Lower lobe of right lung (tissue), 2 donors: ENCODE measurements at regions not wholly inside any gene's neighbourhood (a gene's known extent, or its start where the extent isn't known, plus 50 kb on each side); places are given as distances from the start of the nearest gene placed in this dataset.

Source experiments
- ATAC-seq, 2 donors: fragments of 200-7000 bp; cut with Tn5 transposase; one replicate each; pipeline ENCODE4 v1.9.1; 2020 to 2022; ENCODE audit warnings: mild to moderate bottlenecking in 2 of 2, moderate library complexity in 2 of 2
- DNase-seq: peaks from one replicate; pipeline ENCODE4 v3.0.0-alpha.2; 2020
- H3K27ac ChIP-seq: fragments of 200-600 bp; one replicate; pipeline ENCODE4 v1.8.0; 2022
- H3K27me3 ChIP-seq: fragments of 200-600 bp; one replicate; pipeline ENCODE4 v1.8.0; 2022; ENCODE audit warnings: low read depth
- H3K36me3 ChIP-seq: fragments of 200-600 bp; one replicate; pipeline ENCODE4 v1.8.0; 2022; ENCODE audit warnings: mild to moderate bottlenecking
- H3K4me1 ChIP-seq: fragments of 200-600 bp; one replicate; pipeline ENCODE4 v1.8.0; 2022
- H3K4me3 ChIP-seq: fragments of 200-600 bp; one replicate; pipeline ENCODE4 v1.8.0; 2022; ENCODE audit warnings: mild to moderate bottlenecking
- H3K9me3 ChIP-seq: fragments of 200-600 bp; one replicate; pipeline ENCODE4 v1.8.0; 2022
- intact Hi-C: fragments of 100-400 bp; cut with DNase I; formaldehyde crosslinking; loops from one replicate; pipeline ENCODE4 v1.11.0; 2022
- TF ChIP-seq, protein P1 (sequence below): fragments of 200-600 bp; IDR thresholded peaks from one replicate; pipeline ENCODE4 v1.8.0; 2022; ENCODE audit warnings: antibody characterized with exemption, mild to moderate bottlenecking
- donor health status: DM: no; HTN: yes; CAD: no; lungs with severe emphysema.

DNA sequence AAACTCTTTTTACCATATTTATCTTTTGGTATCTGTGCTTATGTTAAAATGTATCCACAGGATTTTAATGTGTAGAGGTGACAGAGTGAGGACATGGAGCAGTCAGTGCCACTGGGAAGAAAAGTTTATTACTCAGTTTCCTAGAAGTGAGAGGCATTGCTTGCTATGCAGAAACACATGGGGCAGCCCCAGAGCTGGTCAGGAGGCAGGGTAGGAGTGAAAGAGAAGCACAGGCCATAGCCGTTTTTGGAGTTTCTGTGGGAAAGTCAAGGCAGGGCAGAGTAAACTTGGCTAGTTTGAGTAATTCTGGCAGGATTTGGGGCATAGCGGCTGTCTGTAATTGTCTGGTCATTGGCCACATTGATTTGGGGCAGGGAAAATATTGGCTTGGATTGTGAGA, 370.9 kb downstream of the FGF9 start:
- intact Hi-C loops = no loop called here
- ATAC-seq (no peak), DNase-seq (no peak)
- no peaks in the 10 kb centered on the region for H3K4me1 ChIP-seq
- TF ChIP-seq, protein P1, sequence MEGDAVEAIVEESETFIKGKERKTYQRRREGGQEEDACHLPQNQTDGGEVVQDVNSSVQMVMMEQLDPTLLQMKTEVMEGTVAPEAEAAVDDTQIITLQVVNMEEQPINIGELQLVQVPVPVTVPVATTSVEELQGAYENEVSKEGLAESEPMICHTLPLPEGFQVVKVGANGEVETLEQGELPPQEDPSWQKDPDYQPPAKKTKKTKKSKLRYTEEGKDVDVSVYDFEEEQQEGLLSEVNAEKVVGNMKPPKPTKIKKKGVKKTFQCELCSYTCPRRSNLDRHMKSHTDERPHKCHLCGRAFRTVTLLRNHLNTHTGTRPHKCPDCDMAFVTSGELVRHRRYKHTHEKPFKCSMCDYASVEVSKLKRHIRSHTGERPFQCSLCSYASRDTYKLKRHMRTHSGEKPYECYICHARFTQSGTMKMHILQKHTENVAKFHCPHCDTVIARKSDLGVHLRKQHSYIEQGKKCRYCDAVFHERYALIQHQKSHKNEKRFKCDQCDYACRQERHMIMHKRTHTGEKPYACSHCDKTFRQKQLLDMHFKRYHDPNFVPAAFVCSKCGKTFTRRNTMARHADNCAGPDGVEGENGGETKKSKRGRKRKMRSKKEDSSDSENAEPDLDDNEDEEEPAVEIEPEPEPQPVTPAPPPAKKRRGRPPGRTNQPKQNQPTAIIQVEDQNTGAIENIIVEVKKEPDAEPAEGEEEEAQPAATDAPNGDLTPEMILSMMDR = no peak
- no peaks in the 10 kb centered on the region for H3K36me3 ChIP-seq
- no peak overlapping the region for H3K4me3 ChIP-seq
- H3K27ac ChIP-seq = no peak overlapping the region
- H3K27me3 ChIP-seq = no peaks in the 10 kb centered on the region
- H3K9me3 ChIP-seq = no peaks in the 10 kb centered on the region

DNA sequence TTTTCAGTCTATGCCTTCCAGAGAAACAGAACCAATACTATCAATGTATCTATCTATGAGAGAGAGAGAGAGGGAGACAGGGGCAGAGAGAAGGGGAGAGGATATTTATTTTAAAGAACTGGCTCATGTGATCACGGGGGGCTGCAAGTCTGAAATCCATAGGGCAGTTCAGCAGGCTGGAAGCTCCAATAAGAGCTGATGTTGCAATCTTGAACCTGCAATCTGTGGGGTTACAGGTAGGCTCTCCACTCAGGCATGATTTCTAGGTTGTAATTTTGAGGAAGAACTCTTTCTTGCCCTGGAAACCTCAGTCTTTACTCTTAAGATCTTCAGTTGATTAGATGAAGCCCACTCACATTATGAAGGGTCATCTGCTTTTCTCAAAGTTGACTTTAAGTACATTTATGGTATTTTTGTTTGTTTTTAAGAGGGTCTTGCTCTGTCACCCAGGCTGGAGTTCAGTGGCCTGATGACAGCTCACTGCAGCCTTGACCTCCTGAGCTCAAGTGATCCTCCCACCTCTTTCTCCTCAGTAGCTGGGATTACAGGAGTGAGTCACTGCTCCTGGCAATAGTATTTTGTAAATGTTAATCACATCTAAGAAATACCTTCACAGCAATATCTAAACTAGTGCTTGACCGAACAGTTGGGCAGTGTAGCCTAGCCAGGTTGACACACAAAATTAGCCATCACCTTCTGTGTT, 376.4 kb downstream of the FGF9 start:
- H3K27me3 ChIP-seq = no peaks in the 10 kb centered on the region
- TF ChIP-seq, protein P1 = no peak
- ATAC-seq (no peak), DNase-seq (no peak)
- no peak overlapping the region for H3K27ac ChIP-seq
- no peaks in the 10 kb centered on the region for H3K36me3 ChIP-seq
- no peaks in the 10 kb centered on the region for H3K4me1 ChIP-seq
- intact Hi-C loops = no loop called here
- no peaks in the 10 kb centered on the region for H3K9me3 ChIP-seq
- H3K4me3 ChIP-seq = no peak overlapping the region

DNA sequence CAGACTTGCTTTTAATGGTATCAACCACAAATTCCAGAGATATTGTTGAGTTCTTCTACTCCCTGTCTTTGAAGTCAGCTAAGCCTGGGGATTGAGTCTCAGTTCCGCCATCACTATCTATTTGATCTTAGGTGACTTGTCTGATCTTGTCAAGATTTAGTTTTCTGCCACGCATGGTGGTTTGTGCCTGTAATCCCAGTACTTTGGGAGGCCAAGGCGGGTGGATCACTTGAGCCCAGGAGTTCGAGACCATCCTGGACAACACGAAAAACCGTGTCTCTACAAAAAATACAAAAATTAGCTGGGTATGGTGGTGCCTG, 376.9 kb downstream of the FGF9 start:
- ATAC-seq = no peak
- Histone ChIP-seq H3K27me3 (no peaks in the 10 kb centered on the region), H3K27ac (no peak overlapping the region), H3K4me3 (no peak overlapping the region), H3K36me3 (no peaks in the 10 kb centered on the region), H3K9me3 (no peaks in the 10 kb centered on the region), H3K4me1 (no peaks in the 10 kb centered on the region)
- DNase-seq = no peak
- intact Hi-C loops = no loop called here
- TF ChIP-seq, protein P1 = no peak

DNA sequence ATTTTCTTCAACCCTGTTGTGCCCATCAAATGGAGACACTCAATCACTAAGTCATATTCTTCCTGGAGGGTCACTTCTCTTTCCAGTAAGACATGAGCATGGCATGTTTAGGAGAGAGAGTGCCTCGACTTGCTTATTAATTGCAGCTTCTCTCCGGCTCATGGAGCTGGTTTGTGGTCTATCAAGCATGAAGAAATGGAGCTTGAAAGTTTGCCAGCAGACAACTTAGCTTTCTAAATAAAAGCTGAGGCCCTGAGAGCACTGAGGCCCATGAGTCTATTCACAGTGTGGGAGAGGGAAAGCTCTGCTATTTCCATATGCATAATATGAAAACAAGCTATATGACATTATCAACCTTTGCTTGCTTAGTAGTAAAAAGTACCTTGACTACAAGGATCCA, 378.5 kb downstream of the FGF9 start:
- no peak for ATAC-seq

DNA sequence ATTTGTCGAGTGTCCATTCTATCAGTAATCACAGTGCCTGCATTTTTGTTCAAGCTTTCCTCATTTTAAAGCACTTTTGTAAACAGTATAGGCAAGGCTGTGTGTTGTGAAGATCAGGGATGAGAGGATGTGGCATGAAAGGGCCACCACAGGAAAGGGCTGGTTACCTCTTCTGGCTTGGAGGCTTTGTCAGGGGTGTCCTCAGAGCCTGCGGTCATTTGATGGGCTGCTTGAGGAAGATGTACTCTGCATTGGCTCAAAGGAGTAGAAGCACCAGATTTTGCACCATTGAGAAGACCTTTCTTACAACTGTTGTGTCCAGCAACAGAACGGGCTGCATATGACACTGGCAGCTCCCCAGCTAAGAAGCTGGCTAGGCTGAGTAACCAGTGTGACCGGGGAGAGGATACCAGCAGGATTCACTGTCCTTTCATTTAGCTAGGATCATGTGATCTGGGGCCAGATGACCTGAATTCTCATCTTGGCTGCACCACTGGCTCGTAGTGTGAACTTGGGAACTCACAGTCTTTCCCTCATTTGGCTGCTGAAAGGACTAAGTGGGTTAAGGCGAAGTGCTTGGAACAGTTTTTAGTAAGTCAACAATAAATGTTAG, 380.2 kb downstream of the FGF9 start:
- no peak overlapping the region for H3K4me3 ChIP-seq
- H3K9me3 ChIP-seq = no peaks in the 10 kb centered on the region
- no peaks in the 10 kb centered on the region for H3K27me3 ChIP-seq
- H3K36me3 ChIP-seq = no peaks in the 10 kb centered on the region
- intact Hi-C loops = no loop called here
- ATAC-seq (no peak), DNase-seq (no peak)
- TF ChIP-seq, protein P1 = no peak
- H3K4me1 ChIP-seq = no peaks in the 10 kb centered on the region
- H3K27ac ChIP-seq = no peak overlapping the region

More for the DNA sequence above, 378.5 kb downstream of the FGF9 start:
- TF ChIP-seq, protein P1 = no peak
- Histone ChIP-seq H3K4me1 (no peaks in the 10 kb centered on the region), H3K4me3 (no peak overlapping the region), H3K9me3 (no peaks in the 10 kb centered on the region), H3K27me3 (no peaks in the 10 kb centered on the region), H3K36me3 (no peaks in the 10 kb centered on the region), H3K27ac (no peak overlapping the region)
- intact Hi-C loops = no loop called here
- no peak for DNase-seq
